ENCODE measurements at regions not wholly inside any gene's neighbourhood (a gene's known extent, or its start where the extent isn't known, plus 50 kb on each side); places are given as distances from the start of the nearest gene placed in this dataset.

GRCh38 chr11:97234016-97234415 lies 844.2 kb downstream of the JRKL start:
- no peaks in the 10 kb centered on the region for H3K9me3 ChIP-seq (ENCODE audit: control insufficient read depth, insufficient read depth, low read length)
- no peaks in the 10 kb centered on the region for H3K36me3 ChIP-seq (ENCODE audit: insufficient read depth, low read length)
- H3K4me1 ChIP-seq (ENCODE audit: insufficient read depth, low read length), result no peaks in the 10 kb centered on the region
- H3K9ac ChIP-seq (ENCODE audit: low read depth, low read length), result no peak overlapping the region

DNA sequence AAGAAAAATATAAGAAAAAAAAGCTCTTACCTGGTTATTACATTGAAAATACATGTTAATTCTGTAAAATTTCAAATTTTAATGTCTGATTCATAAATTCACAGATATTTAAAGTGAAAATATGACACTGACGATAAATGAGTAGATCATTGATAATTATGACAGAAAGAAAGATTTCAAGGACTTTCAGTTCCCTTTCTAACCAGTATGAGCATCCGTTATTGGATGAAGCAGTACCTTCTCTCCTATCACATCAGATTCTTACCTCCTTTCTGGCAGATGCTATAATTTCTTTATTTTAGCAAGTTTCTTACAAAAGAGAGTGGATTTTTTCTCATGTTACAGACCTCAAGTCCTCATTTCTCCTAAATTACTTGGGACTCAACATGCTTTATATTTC lies 847.3 kb downstream of the JRKL start:
- Histone ChIP-seq H3K9ac (ENCODE audit: low read depth, low read length) (no peak overlapping the region), H3K36me3 (ENCODE audit: insufficient read depth, low read length) (no peaks in the 10 kb centered on the region), H3K9me3 (ENCODE audit: control insufficient read depth, insufficient read depth, low read length) (no peaks in the 10 kb centered on the region), H3K4me1 (ENCODE audit: insufficient read depth, low read length) (no peaks in the 10 kb centered on the region)

- H3K4me1 ChIP-seq (ENCODE audit: insufficient read depth, low read length), result no peaks in the 10 kb centered on the region; the same call in 1 of the 2 replicates
- H3K9me3 ChIP-seq (ENCODE audit: control insufficient read depth, insufficient read depth, low read length), result no peaks in the 10 kb centered on the region
- H3K36me3 ChIP-seq (ENCODE audit: insufficient read depth, low read length), result no peaks in the 10 kb centered on the region
- H3K9ac ChIP-seq (ENCODE audit: low read depth, low read length), result no peak overlapping the region
Measured at GRCh38 chr11:97247601-97248000, 857.8 kb downstream of the JRKL start.

- no peaks in the 10 kb centered on the region for H3K9me3 ChIP-seq (ENCODE audit: control insufficient read depth, insufficient read depth, low read length)
Measured at GRCh38 chr11:97254790-97255189, 865.0 kb downstream of the JRKL start.

DNA sequence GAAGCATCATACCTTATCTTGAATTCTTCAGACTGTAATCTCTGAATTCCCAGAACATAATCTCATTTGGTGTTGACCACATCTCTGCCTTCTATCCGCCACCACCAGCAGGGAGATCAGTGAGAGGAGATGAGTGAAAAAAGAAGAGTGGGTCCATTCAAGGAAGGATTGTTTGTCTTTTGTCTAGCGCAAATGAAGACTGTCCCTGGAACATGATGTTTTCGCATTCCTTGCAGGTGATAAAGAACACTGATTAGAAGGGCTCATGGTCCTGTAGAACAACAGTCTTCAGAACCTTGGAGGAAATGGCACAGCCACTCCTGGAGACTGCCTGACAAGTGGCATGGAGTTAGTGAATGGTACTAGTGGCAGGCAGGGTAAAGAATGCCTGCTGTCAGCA lies 869.6 kb downstream of the JRKL start:
- Histone ChIP-seq H3K9me3 (ENCODE audit: control insufficient read depth, insufficient read depth, low read length) (no peaks in the 10 kb centered on the region), H3K4me1 (ENCODE audit: insufficient read depth, low read length) (no peaks in the 10 kb centered on the region), H3K36me3 (ENCODE audit: insufficient read depth, low read length) (no peaks in the 10 kb centered on the region), H3K9ac (ENCODE audit: low read depth, low read length) (no peak overlapping the region)

More at GRCh38 chr11:97254790-97255189, 865.0 kb downstream of the JRKL start:
- H3K4me1 ChIP-seq (ENCODE audit: insufficient read depth, low read length), result no peaks in the 10 kb centered on the region
- no peaks in the 10 kb centered on the region for H3K36me3 ChIP-seq (ENCODE audit: insufficient read depth, low read length)
- no peak overlapping the region for H3K9ac ChIP-seq (ENCODE audit: low read depth, low read length)

DNA sequence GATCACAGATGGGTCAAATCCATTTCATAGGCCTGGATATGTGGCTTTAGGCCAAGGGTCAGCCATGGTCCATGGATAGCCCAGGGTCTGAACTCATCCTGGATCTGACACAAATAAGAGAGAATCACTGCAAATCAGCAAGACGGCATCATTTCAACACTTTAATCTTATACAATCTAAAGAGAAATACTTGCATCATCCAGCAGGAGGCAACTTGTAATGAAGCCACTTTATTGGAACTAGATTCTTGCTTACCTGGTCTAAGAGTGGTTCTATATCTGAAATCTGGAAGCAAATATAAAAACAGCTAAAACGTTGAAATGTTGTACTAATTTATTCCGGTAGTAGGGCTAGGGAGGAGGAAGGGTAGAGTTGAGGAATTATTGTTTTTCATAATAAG lies 870.1 kb downstream of the JRKL start:
- Histone ChIP-seq H3K4me1 (ENCODE audit: insufficient read depth, low read length) (no peaks in the 10 kb centered on the region), H3K9me3 (ENCODE audit: control insufficient read depth, insufficient read depth, low read length) (no peaks in the 10 kb centered on the region), H3K36me3 (ENCODE audit: insufficient read depth, low read length) (no peaks in the 10 kb centered on the region), H3K9ac (ENCODE audit: low read depth, low read length) (no peak overlapping the region)

- Histone ChIP-seq H3K9me3 (ENCODE audit: control insufficient read depth, insufficient read depth, low read length) (no peaks in the 10 kb centered on the region), H3K36me3 (ENCODE audit: insufficient read depth, low read length) (no peaks in the 10 kb centered on the region), H3K9ac (ENCODE audit: low read depth, low read length) (no peak overlapping the region)
Measured at GRCh38 chr11:97263183-97263858, 873.5 kb downstream of the JRKL start.

GRCh38 chr11:97269527-97269926 lies 879.7 kb downstream of the JRKL start:
- no peak overlapping the region for H3K9ac ChIP-seq (ENCODE audit: low read depth, low read length)
- H3K36me3 ChIP-seq (ENCODE audit: insufficient read depth, low read length), result no peaks in the 10 kb centered on the region
- H3K9me3 ChIP-seq (ENCODE audit: control insufficient read depth, insufficient read depth, low read length), result no peaks in the 10 kb centered on the region
- H3K4me1 ChIP-seq (ENCODE audit: insufficient read depth, low read length), result no peaks in the 10 kb centered on the region

More at GRCh38 chr11:97263183-97263858, 873.5 kb downstream of the JRKL start:
- H3K4me1 ChIP-seq (ENCODE audit: insufficient read depth, low read length), result no peaks in the 10 kb centered on the region

DNA sequence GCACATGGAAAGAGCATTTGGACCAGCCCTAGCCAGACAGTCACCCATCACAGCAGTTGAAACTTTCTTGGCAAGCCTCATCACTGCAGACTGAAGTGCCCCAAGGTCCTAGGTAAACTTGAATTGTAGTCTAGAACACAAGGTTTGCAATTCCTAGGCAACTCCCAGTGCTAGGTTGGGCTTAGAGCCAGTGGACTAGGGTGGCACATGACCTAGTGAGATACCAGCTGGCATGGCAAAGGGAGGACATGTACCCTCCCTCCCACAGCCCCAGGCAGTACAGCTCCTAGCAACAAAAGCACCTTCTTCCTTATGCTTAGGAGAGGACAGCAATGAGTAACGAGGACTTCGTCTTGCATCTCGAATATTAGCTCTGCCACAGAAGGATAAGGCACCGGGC lies 889.5 kb downstream of the JRKL start:
- Histone ChIP-seq H3K9me3 (ENCODE audit: control insufficient read depth, insufficient read depth, low read length) (no peaks in the 10 kb centered on the region), H3K36me3 (ENCODE audit: insufficient read depth, low read length) (no peaks in the 10 kb centered on the region), H3K4me1 (ENCODE audit: insufficient read depth, low read length) (no peaks in the 10 kb centered on the region), H3K9ac (ENCODE audit: low read depth, low read length) (no peak overlapping the region)

DNA sequence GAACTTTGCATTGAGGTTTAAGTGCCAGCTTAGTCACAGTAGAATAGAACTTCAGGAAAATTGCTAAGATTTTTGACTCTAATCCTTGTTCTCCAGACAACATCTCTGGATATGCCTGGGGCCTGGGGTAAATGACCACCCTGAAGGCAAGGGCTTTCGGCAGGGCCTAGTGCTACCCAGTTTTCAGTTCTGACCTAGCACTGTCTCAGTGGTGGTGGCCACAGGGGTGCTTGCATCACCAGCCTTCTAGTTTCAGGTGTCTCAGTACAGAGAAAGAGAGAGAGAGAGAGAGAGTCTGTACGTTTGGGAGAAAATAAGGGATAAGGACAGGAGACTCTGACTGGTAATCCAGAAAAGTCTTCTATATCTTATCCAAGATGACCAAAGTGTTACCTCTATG lies 890.5 kb downstream of the JRKL start:
- Histone ChIP-seq H3K4me1 (ENCODE audit: insufficient read depth, low read length) (no peaks in the 10 kb centered on the region), H3K9ac (ENCODE audit: low read depth, low read length) (no peak overlapping the region), H3K36me3 (ENCODE audit: insufficient read depth, low read length) (no peaks in the 10 kb centered on the region), H3K9me3 (ENCODE audit: control insufficient read depth, insufficient read depth, low read length) (no peaks in the 10 kb centered on the region)

DNA sequence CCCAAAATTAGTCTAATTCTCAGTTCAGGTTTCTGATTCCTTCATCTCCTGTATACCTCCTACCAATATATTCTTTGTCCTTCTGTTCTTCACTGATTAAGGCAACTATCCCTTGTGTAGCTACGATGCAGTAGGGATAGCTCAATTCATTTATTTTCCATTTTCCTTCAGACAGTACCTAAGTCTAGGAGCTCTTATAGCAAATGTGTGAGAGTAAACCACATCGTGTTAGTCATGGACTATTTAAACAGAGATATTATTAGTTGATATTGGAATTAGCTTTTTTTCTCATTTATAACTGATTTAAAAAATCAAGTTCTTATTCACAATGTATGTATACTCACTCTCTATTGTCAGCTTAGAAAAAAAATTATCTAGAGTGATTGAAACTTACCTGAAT lies 900.0 kb downstream of the JRKL start:
- H3K4me1 ChIP-seq (ENCODE audit: insufficient read depth, low read length), result no peaks in the 10 kb centered on the region

GRCh38 chr11:97290464-97291041 lies 900.7 kb downstream of the JRKL start:
- Histone ChIP-seq H3K36me3 (ENCODE audit: insufficient read depth, low read length) (no peaks in the 10 kb centered on the region), H3K9ac (ENCODE audit: low read depth, low read length) (no peak overlapping the region), H3K4me1 (ENCODE audit: insufficient read depth, low read length) (no peaks in the 10 kb centered on the region), H3K9me3 (ENCODE audit: control insufficient read depth, insufficient read depth, low read length) (no peaks in the 10 kb centered on the region)

More for the DNA sequence above, 900.0 kb downstream of the JRKL start:
- no peak overlapping the region for H3K9ac ChIP-seq (ENCODE audit: low read depth, low read length)
- no peaks in the 10 kb centered on the region for H3K9me3 ChIP-seq (ENCODE audit: control insufficient read depth, insufficient read depth, low read length)
- no peaks in the 10 kb centered on the region for H3K36me3 ChIP-seq (ENCODE audit: insufficient read depth, low read length)

- Histone ChIP-seq H3K9ac (ENCODE audit: low read depth, low read length) (no peak overlapping the region), H3K4me1 (ENCODE audit: insufficient read depth, low read length) (no peaks in the 10 kb centered on the region), H3K9me3 (ENCODE audit: control insufficient read depth, insufficient read depth, low read length) (no peaks in the 10 kb centered on the region), H3K36me3 (ENCODE audit: insufficient read depth, low read length) (no peaks in the 10 kb centered on the region)
Measured at GRCh38 chr11:97296301-97296700, 906.5 kb downstream of the JRKL start.

GRCh38 chr11:97309291-97309690 lies 919.5 kb downstream of the JRKL start:
- H3K9ac ChIP-seq (ENCODE audit: low read depth, low read length), result no peak overlapping the region
- no peaks in the 10 kb centered on the region for H3K9me3 ChIP-seq (ENCODE audit: control insufficient read depth, insufficient read depth, low read length)
- H3K36me3 ChIP-seq (ENCODE audit: insufficient read depth, low read length), result no peaks in the 10 kb centered on the region
- no peaks in the 10 kb centered on the region for H3K4me1 ChIP-seq (ENCODE audit: insufficient read depth, low read length)

DNA sequence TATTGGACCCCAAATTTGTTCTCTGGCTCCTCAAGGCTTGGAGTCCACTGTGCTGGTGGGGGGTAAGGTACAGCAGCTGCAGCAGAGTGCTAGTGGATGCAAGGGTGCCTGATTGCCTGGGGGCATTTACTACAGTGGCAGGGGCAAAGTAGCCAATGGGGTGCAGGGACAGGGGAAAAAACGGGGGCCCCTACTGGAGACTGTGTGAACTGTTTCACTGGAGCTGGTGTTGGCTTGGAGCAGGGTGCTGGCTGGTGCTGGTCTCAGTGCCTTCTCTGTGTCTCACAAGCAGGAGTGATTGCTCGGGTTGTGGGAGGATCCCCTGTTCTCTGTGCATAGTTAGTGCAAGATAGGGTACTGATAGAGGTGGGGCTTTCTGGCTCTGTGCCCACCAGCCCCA lies 935.9 kb downstream of the JRKL start:
- Histone ChIP-seq H3K9me3 (ENCODE audit: control insufficient read depth, insufficient read depth, low read length) (no peaks in the 10 kb centered on the region), H3K4me1 (ENCODE audit: insufficient read depth, low read length) (no peaks in the 10 kb centered on the region), H3K9ac (ENCODE audit: low read depth, low read length) (no peak overlapping the region), H3K36me3 (ENCODE audit: insufficient read depth, low read length) (no peaks in the 10 kb centered on the region)
